Liver (tissue), 8 donors: ENCODE measurements at regions not wholly inside any gene's neighbourhood (a gene's known extent, or its start where the extent isn't known, plus 50 kb on each side); places are given as distances from the start of the nearest gene placed in this dataset.

Experiments used
- DNase-seq: peaks from one replicate; pipeline ENCODE4 v3.0.0-alpha.2; 2017; ENCODE audit warnings: low spot score
- H3K27ac ChIP-seq, 2 donors: one replicate each; pipeline ENCODE4 v1.7.0; 2013; ENCODE audit warnings: inconsistent platforms in 2 of 2, low read length in 2 of 2, control low read depth in 1 of 2, low read depth in 1 of 2, mild to moderate bottlenecking in 1 of 2
- H3K27me3 ChIP-seq, 4 donors: one replicate each; pipeline versions ENCODE4 v1.6.1 to v1.7.0; 2013; ENCODE audit warnings: low read length in 3 of 4, inconsistent platforms in 1 of 4, mild to moderate bottlenecking in 1 of 4, moderate library complexity in 1 of 4; ENCODE audit not compliant: control insufficient read depth in 4 of 4, insufficient read depth in 4 of 4
- H3K36me3 ChIP-seq, 4 donors: one replicate each; pipeline versions ENCODE4 v1.6.1 to v1.7.0; 2013; ENCODE audit warnings: low read length in 3 of 4, mild to moderate bottlenecking in 3 of 4, low read depth in 1 of 4, moderate library complexity in 1 of 4; ENCODE audit not compliant: control insufficient read depth in 4 of 4, insufficient read depth in 3 of 4
- H3K4me1 ChIP-seq, 4 donors: one replicate each; pipeline versions ENCODE4 v1.6.1 to v1.7.0; 2013; ENCODE audit warnings: low read length in 3 of 4, mild to moderate bottlenecking in 3 of 4, moderate library complexity in 1 of 4; ENCODE audit not compliant: control insufficient read depth in 4 of 4, insufficient read depth in 4 of 4
- H3K4me3 ChIP-seq, 3 donors: one replicate each; pipeline versions ENCODE4 v1.6.1 to v1.7.0; 2013; ENCODE audit warnings: low read length in 3 of 3, control low read depth in 1 of 3, low read depth in 1 of 3, mild to moderate bottlenecking in 1 of 3
- H3K9ac ChIP-seq, 2 donors: one replicate each; pipeline ENCODE4 v1.7.0; 2013; ENCODE audit warnings: low read length in 2 of 2, mild to moderate bottlenecking in 2 of 2, moderate library complexity in 2 of 2, control low read depth in 1 of 2, low read depth in 1 of 2
- H3K9me3 ChIP-seq, 4 donors: one replicate each; pipeline versions ENCODE4 v1.6.1 to v1.7.0; 2013; ENCODE audit warnings: low read length in 3 of 4; ENCODE audit not compliant: control insufficient read depth in 4 of 4
- ATF3 ChIP-seq: IDR thresholded peaks from 2 replicates; pipeline ENCODE4 v1.6.1; 2016; ENCODE audit warnings: antibody characterized with exemption
- CTCF ChIP-seq: fragments of 150-350 bp; IDR thresholded peaks from 2 replicates; pipeline ENCODE4 v1.5.1; 2017; ENCODE audit warnings: improper control_type of control experiment, low read depth, low read length; ENCODE audit not compliant: missing input control
- FOXA1 ChIP-seq: IDR thresholded peaks from 2 replicates; pipeline ENCODE4 v1.6.1; 2016; ENCODE audit warnings: antibody characterized with exemption
- FOXA2 ChIP-seq: IDR thresholded peaks from 2 replicates; pipeline ENCODE4 v1.6.1; 2016; ENCODE audit warnings: antibody characterized with exemption
- GABPA ChIP-seq, 2 donors: IDR thresholded peaks in 1 of 2; conservative IDR thresholded peaks in 1 of 2; 2 replicates each; pipeline ENCODE4 v1.6.1; 2016; ENCODE audit warnings: antibody characterized with exemption in 2 of 2, mild to moderate bottlenecking in 1 of 2, moderate library complexity in 1 of 2
- HNF4A ChIP-seq, 2 donors: conservative IDR thresholded peaks; 2 replicates each; pipeline ENCODE4 v1.6.1; 2016; ENCODE audit warnings: antibody characterized with exemption in 2 of 2, mild to moderate bottlenecking in 2 of 2
- HNF4G ChIP-seq: IDR thresholded peaks from 2 replicates; pipeline ENCODE4 v1.6.1; 2016; ENCODE audit warnings: antibody characterized with exemption
- JUND ChIP-seq, 2 donors: IDR thresholded peaks; 2 replicates each; pipeline ENCODE4 v1.6.1; 2016; ENCODE audit warnings: antibody characterized with exemption in 2 of 2
- MAX ChIP-seq: IDR thresholded peaks from 2 replicates; pipeline ENCODE4 v1.6.1; 2016; ENCODE audit warnings: antibody characterized with exemption
- RAD21 ChIP-seq, 2 donors: IDR thresholded peaks; 2 replicates each; pipeline ENCODE4 v1.6.1; 2016; ENCODE audit warnings: antibody characterized with exemption in 2 of 2, mild to moderate bottlenecking in 2 of 2
- REST ChIP-seq: IDR thresholded peaks from 2 replicates; pipeline ENCODE4 v1.6.1; 2016; ENCODE audit warnings: antibody characterized with exemption, mild to moderate bottlenecking
- RXRA ChIP-seq, 2 donors: IDR thresholded peaks; 2 replicates each; pipeline ENCODE4 v1.6.1; 2017 to 2018; ENCODE audit warnings: antibody characterized with exemption in 2 of 2, mild to moderate bottlenecking in 1 of 2
- TAF1 ChIP-seq: conservative IDR thresholded peaks from 2 replicates; pipeline ENCODE4 v1.6.1; 2016; ENCODE audit warnings: antibody characterized with exemption, mild to moderate bottlenecking
- YY1 ChIP-seq: IDR thresholded peaks from 2 replicates; pipeline ENCODE4 v1.6.1; 2016; ENCODE audit warnings: antibody characterized with exemption, mild to moderate bottlenecking
- ZBTB33 ChIP-seq: IDR thresholded peaks from 2 replicates; pipeline ENCODE4 v1.6.1; 2016; ENCODE audit warnings: antibody characterized with exemption
- WGBS: extraction: QIAGEN DNeasy Blood & Tissue Kit; methylation state at CpG from one replicate; pipeline ENCODE4 v1.1.7; 2013; 5-methylcytosine and 5-hydroxymethylcytosine counted together
- donor health status: healthy.
- donor health status: healthy.
- donor health status: healthy.
- donor health status: healthy.
- donor health status: healthy.

GRCh38 chr2:237027712-237028029 lies 58.0 kb upstream of the COPS8 start:
- DNase-seq: no peak
- peak; percentile 50 for TF ChIP-seq YY1
- no peak for TF ChIP-seq REST
- 49% methylated on average over 5 of the region's 5 CpGs for WGBS
- Histone ChIP-seq H3K4me3 (no peak overlapping the region), H3K9me3 (peaks cover 0 to 3% (median 0%) of the 10 kb centered on the region in 4 donors), H3K36me3 (no peaks in the 10 kb centered on the region), H3K27me3 (no peaks in the 10 kb centered on the region), H3K4me1 (peaks cover 0 to 5% (median 1%) of the 10 kb centered on the region in 4 donors), H3K9ac (no peak overlapping the region), H3K27ac (no peak overlapping the region)

- no peaks in the 10 kb centered on the region for H3K9me3 ChIP-seq
- peaks cover 0 to 3% (median 0%) of the 10 kb centered on the region in 4 donors for H3K4me1 ChIP-seq
- H3K36me3 ChIP-seq: no peaks in the 10 kb centered on the region
- H3K27me3 ChIP-seq: no peaks in the 10 kb centered on the region
- TF ChIP-seq RXRA (IDR thresholded peaks at IDR 0.05) (no peak), GABPA (IDR thresholded peaks at IDR 0.05 in 1 of 2, conservative IDR thresholded peaks at IDR 0.05 in 1 of 2) (no peak), ZBTB33 (no peak), YY1 (no peak), FOXA2 (no peak), HNF4A (conservative IDR thresholded peaks at IDR 0.05) (no peak), JUND (IDR thresholded peaks at IDR 0.05) (no peak), FOXA1 (no peak), ATF3 (no peak), CTCF (no peak), MAX (no peak), HNF4G (no peak), RAD21 (IDR thresholded peaks at IDR 0.05) (no peak), TAF1 (no peak)
- H3K27ac ChIP-seq: no peak overlapping the region
- 94% methylated on average over 8 of the region's 8 CpGs for WGBS
- no peak for DNase-seq
- no peak overlapping the region for H3K9ac ChIP-seq
- H3K4me3 ChIP-seq: no peak overlapping the region
These were observed 55.3 kb upstream of the COPS8 start for GRCh38 chr2:237030382-237030781.
